Stimulated activated CD4-positive, alpha-beta T cell treated with anti-CD3 and anti-CD28 coated beads, Interleukin-2, amount 100 ng/mL, for 4 hours (primary cell): ENCODE measurements at regions not wholly inside any gene's neighbourhood (a gene's known extent, or its start where the extent isn't known, plus 50 kb on each side); places are given as distances from the start of the nearest gene placed in this dataset.

Experiments
- DNase-seq: peaks from one replicate; pipeline ENCODE4 v3.0.0-alpha.2; 2020; ENCODE audit warnings: low read depth

DNA sequence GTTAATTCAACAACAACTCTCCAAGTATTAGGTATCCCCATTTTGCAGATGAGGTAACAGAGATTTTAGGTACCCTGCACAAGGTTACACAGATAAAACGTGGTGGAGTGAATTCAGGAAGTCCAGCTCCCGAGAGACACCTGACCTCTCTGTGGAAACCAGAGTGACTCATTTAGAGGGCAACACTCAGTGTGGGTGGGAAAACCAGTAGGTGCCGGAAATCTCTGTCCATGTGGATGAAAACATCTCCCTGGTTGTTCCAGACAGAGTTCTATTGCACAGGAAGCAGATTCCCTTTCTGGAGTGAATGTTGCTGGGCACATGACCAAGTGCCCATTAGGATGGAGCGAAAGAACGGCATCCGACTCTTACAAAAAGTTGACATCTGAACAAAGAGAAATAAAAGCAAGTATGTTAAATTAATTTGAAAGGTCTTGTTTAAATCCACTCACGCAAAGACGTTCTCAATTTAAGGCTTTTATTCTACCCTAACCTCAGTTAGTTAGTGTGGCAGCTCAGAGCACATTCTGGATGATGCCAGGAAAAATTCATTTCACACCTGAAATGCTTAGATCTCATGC lies 391.9 kb upstream of the WWC1 start:
- DNase-seq = no peak

DNA sequence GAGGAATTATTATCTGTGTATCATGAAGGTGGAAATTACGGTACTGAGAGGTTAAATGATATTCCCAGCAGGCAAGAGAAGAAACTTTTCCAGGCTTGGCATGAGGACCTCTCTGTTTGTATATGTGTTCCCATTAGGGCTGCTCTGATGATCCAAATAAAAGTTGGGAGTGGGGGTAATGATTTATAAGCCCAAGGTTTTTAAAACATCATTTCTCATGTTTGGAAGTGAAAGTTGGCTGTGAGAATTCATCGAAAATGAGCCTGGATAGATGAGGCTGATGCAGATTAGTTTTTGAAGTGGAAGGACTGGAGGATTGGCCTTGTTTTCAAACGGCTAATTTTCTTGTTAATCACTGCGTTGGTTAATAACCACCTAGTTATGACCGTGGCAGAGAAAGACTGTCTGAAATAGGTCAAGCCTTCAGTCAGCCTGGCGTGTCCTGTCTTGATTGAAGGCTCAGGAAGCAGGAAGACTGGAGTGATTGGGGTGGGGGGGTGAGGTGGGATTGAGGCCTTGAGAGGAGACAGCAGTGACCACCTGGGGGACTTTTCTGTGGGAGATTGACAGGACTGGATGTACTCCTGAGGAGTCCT lies 391.0 kb upstream of the WWC1 start:
- DNase-seq = no peak

GRCh38 chr5:167902298-167902697 lies 389.1 kb upstream of the WWC1 start:
- DNase-seq = no peak

DNA sequence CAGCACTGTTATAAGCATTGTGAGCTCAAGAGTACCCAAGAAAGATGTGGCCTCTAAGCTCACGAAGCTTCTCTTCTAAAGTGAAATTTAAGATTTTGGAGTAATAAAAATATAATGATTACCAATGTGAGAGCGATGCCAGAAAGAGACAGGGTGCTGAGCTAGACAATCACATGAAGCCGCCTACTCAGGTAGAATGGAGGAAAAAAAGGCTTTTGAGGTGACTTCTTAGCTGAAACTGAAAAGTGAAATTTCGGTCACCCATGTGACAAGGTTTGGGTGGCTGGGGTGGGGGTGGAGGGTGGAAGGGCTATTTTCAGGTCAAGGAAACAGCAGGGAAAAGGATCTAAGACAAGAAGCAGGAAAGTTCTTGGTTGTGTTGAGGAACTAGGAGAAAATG lies 388.2 kb upstream of the WWC1 start:
- no peak for DNase-seq

DNA sequence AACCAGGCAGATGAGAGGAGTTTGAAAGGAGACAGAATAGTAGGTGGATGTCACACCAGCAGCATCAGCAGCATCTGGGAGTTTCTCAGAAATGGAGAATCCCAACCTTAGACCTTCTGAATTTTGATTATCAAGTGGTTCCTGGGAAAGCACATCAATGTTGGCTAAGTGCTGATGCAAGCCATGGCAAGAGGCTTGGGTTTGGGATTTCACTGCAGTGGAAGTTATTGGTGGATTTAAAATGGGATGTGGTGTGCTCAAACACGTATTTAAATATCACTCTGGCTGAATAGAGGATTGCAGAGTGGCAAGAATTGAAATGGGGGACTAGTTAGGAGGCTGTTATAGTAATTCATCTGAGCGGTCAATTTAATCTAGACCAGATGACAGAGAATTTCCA lies 387.8 kb upstream of the WWC1 start:
- DNase-seq = no peak

DNA sequence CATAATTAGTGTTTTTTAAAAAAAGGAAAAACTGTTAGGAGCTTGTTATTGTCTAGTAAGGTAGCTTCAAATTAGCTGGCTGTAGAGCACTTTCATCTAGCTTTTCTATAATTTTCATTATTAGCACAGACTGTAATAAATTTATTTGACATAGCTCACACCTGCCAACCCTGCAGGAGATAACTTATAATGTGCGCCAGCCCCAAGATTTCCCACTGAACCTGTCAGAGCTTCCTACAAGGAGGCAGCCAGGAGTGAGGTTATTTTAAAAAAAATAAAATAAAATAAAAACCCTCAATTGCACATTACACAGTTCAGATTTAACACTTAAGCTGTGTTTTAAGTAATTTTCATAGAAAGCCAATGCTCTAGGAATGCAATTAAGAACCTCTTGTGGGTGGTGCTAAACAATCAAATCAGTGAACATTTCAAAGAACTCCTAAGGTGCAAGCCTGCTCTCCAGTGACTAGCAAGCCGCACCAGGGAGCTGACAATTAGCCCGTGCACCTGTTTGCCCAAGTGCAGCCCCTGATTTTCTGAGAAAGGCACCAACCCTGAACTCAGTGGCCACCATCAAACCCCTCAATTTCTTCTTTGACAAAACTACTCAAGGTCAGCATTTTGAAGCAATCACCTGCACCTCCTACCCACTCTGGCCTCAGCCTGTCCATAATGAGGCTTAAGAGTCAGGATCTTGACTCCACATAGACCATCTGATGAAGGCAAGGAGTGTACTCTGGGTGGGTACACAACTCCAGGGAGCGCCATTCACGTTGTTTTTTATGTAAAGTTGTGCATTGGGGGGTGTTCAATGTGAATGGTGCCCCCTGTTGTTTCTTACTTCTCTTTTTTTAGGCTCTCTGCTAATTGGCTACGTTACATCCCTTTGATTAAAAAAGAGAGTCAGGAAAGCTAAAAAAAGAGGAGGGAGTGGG lies 385.3 kb upstream of the WWC1 start:
- DNase-seq = no peak

DNA sequence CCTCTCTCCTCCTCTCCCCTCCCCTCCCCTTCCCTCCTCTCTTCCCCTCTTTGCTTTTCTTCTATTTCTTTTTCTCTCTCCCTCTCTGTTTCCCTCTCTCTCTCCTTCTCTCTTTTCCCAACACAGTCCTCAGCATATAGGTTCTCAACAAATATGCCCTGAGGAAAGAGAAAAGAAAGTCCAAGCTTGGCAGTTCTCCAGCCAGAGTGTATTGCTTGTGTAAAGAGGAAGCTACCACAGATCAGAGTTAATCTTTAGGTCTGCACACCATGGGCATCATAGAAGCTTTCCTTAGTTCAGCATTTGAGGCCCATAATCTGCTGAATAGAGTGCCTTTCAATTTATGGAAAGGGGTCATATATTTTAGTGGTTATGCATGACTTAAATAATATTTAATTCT lies 382.8 kb upstream of the WWC1 start:
- DNase-seq = no peak

- no peak for DNase-seq
Observed at GRCh38 chr5:167912941-167913665, 378.3 kb upstream of the WWC1 start.

DNA sequence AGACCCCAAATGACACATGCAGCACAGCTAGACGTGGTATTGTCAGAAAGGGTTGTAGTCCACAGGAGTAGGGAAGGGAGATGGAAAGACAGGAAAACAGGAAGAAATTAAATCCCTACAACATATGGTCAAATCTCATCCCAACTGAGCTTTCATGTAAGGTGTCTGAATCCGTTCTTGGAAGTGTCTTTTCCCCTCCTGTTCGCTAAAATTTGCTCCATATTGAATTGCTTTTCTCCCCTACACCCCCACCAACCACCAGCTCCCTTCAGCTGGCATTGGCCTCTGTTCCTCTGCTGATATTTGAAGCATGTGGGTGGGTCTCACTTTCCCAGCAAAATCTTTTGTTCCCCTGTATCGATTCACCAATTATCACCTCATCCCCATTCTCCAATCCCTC lies 376.2 kb upstream of the WWC1 start:
- DNase-seq = no peak

DNA sequence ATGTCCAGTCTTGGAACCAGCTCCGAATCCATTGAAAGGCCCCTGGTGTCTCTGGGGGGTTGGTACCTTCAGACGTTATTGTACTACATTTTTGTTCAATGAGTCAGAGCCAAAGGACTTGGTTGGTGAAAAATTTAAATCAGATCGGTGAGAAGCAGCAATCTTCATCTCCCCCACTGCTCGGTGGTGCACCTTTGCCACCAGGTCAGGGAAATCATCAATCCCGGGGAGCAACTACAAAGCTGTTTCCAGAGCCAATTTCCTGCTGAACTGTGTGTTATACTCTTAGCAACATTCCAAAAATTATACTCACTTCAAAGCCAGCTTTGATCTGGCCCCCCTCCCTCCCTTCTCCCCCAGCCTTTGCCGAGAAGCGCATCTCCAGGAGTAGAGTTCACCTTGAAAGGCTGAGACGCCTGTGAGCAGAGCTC lies 375.2 kb upstream of the WWC1 start:
- no peak for DNase-seq

- DNase-seq = no peak
Observed at GRCh38 chr5:167916706-167917105, 374.7 kb upstream of the WWC1 start.

- no peak for DNase-seq
Observed at GRCh38 chr5:167918184-167918812, 373.1 kb upstream of the WWC1 start.

- DNase-seq = no peak
Observed at GRCh38 chr5:167918813-167919483, 372.5 kb upstream of the WWC1 start.

GRCh38 chr5:167920589-167920988 lies 370.9 kb upstream of the WWC1 start:
- no peak for DNase-seq

DNA sequence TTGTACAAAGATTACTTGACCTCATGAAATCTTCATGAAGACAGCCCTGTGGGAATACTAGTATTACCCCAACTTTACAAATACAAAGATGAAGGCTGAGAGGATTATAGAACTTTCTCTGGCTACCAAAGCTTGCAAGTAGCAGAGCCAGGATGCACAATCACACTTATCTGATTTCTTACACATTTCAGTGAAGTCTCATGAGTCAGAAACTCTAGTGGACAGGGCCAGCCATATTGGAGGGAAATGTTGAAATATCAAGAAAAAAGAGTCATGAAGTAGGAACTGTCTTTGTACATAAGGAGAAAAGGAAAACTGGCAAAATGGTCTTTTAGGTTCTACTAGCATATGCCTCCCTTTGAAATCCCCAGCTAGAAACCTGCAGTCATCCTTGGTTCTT lies 369.6 kb upstream of the WWC1 start:
- DNase-seq = no peak

GRCh38 chr5:167923396-167923795 lies 368.0 kb upstream of the WWC1 start:
- no peak for DNase-seq

DNA sequence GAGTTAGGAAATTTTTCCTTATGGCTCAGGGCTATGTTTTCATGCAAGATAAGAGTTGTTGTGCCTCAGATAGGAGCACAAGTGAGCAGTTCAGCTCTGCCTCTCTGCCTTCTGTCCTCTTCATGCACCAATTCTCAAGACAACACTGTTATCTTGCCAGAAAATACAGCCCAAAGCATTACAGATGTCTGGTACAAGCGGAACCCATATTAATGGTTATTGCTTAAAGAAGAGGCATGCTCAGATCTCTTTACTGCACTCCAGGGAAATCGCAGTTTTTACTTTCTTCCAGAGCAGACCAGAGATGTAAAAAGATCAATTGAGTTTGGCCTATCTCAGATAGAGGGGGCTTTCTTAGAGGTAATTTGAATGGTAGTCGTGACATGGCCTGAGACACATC lies 361.6 kb upstream of the WWC1 start:
- DNase-seq = no peak

DNA sequence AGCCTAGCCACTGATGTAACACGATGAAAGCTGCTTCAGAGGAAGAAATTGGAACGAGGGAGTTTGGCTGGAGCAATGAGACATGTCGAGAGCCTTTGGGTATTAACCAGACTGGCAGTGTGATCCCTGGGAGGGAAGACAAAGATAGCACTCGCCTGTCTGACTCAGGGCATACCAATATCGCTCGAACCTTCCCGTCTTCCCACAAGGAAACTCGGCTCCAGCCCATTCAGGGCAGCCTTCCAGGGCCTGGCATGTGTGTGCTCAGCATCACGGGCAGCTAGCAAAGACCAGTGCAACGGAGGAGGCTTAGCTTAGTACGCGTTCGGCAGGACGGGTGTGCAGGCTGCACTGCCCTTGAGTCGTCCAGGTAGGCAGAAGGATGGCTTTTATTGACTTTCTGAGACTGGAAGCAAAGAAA lies 356.9 kb upstream of the WWC1 start:
- no peak for DNase-seq

DNA sequence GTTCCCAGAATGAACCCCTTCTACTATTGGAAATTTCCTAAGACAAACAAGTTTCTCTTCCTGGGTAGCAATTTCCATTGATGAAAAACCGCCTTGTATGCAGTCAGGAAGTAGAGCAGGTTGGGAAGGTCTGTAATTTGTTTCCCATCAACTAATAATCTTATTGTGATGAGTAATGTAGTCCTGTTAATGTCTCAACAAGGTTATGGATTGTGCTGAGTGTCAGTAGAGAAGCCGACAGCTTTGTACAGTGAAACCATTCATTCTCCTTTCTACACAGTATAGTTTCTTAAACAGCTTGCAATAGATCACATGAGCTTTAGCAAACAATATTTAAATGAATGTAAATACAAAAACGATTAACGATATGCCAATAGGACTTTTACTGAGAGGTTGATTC lies 355.4 kb upstream of the WWC1 start:
- DNase-seq = no peak

- DNase-seq = no peak
Observed at GRCh38 chr5:167936944-167937634, 354.4 kb upstream of the WWC1 start.

DNA sequence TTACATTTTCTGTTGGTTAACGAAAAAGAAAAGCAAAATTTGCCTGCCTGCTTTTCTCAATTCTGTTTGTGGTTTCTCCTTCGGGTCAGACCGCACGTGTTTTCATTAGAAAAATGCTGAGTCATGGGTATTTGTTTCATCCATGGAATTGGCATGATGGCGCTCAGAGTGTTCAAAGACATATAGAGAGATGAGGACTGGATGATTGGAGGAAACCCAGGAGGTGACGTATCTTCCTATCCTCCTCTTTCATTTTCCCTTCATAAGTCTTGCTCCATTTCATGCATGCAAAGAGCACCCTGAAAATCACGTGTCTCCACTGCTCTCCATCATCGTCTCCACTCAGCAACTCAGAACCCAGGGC lies 353.8 kb upstream of the WWC1 start:
- DNase-seq = no peak
